K562 (cell line): ENCODE measurements at regions not wholly inside any gene's neighbourhood (a gene's known extent, or its start where the extent isn't known, plus 50 kb on each side); places are given as distances from the start of the nearest gene placed in this dataset.

ENCODE experiments used
- BRF2 ChIP-seq: IDR thresholded peaks from 3 replicates; pipeline ENCODE4 v1.6.1; 2011; ENCODE audit warnings: borderline replicate concordance, mild to moderate bottlenecking; ENCODE audit not compliant: insufficient read length, insufficient read depth
- DACH1 ChIP-seq: fragments of 450-650 bp; IDR thresholded peaks from 2 replicates; pipeline ENCODE4 v1.6.1; 2018; ENCODE audit not compliant: partially characterized antibody
- ETS1 ChIP-seq: conservative IDR thresholded peaks from 2 replicates; pipeline ENCODE4 v1.6.1; 2011; ENCODE audit warnings: low read depth, mild to moderate bottlenecking, low read length; ENCODE audit not compliant: control insufficient read depth
- KAT2B ChIP-seq: IDR thresholded peaks from one replicate; pipeline ENCODE4 v1.6.1; 2012; ENCODE audit warnings: low read depth, mild to moderate bottlenecking, control low read depth, inconsistent platforms, low read length, moderate library complexity
- POLR2AphosphoS5 ChIP-seq: IDR thresholded peaks from 2 replicates; pipeline ENCODE4 v1.6.1; 2011; ENCODE audit warnings: mild to moderate bottlenecking, low read depth, low read length, moderate library complexity; ENCODE audit not compliant: control insufficient read depth, insufficient read depth
- SMARCE1 ChIP-seq: fragments of 450-650 bp; IDR thresholded peaks from 2 replicates; pipeline ENCODE4 v1.7.1; 2016; ENCODE audit warnings: mild to moderate bottlenecking
- ZBTB43 ChIP-seq: sonication (generic); formaldehyde crosslinking; IDR thresholded peaks from 2 replicates; pipeline ENCODE4 v1.8.0; 2023; ENCODE audit warnings: mild to moderate bottlenecking, missing genetic modification reagents
- ZNF239 ChIP-seq: fragments of 250-450 bp; sonication (Bioruptor Pico); IDR thresholded peaks from 2 replicates; pipeline ENCODE4 v1.4.0; 2020; ENCODE audit warnings: mild to moderate bottlenecking

DNA sequence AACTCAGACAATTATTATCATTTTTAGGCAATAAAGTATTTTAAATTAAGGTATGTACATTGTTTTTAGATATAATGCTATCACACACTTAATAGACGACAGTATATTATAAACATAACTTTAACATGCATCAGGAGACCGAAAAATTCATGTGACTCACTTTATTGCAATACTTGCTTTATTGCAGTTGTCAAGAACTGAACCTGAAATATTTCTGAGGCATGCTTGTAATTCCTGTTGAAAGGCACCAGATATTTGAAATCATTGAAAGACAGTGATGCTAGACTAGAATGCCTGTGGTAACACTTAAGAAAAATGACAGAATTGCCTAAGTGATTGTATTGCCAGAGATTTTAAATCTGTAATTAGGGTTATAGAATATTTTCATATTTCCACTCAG lies 175.6 kb upstream of the MAGEB2 start:
- TF ChIP-seq ZBTB43 = no peak
- TF ChIP-seq ZNF239 (CRISPR knock-in tag) = no peak
- TF ChIP-seq BRF2 = no peak
- TF ChIP-seq SMARCE1 = no peak
- TF ChIP-seq ETS1 = no peak
- no peak for TF ChIP-seq DACH1
- TF ChIP-seq POLR2AphosphoS5 = no peak
- TF ChIP-seq KAT2B = no peak
